Uterus (tissue), 2 donors: ENCODE measurements at regions not wholly inside any gene's neighbourhood (a gene's known extent, or its start where the extent isn't known, plus 50 kb on each side); places are given as distances from the start of the nearest gene placed in this dataset.

Experiments used
- POLR2A ChIP-seq, 2 donors: fragments of 450-650 bp; IDR thresholded peaks; one replicate each; pipeline ENCODE4 v1.6.1; 2016; ENCODE audit warnings: antibody characterized with exemption in 2 of 2, mild to moderate bottlenecking in 1 of 2, moderate library complexity in 1 of 2
- TF ChIP-seq, protein P1 (sequence below), 4 experiments: fragments of 200-600 bp in 2 of 4; fragments of 450-650 bp in 2 of 4; sonication (generic) in 2 of 4; IDR thresholded peaks; one replicate each; pipeline ENCODE4 v1.5.1; 2016 to 2019; ENCODE audit warnings: antibody characterized with exemption in 4 of 4, mild to moderate bottlenecking in 2 of 4, moderate library complexity in 1 of 4

- TF ChIP-seq, protein P1, sequence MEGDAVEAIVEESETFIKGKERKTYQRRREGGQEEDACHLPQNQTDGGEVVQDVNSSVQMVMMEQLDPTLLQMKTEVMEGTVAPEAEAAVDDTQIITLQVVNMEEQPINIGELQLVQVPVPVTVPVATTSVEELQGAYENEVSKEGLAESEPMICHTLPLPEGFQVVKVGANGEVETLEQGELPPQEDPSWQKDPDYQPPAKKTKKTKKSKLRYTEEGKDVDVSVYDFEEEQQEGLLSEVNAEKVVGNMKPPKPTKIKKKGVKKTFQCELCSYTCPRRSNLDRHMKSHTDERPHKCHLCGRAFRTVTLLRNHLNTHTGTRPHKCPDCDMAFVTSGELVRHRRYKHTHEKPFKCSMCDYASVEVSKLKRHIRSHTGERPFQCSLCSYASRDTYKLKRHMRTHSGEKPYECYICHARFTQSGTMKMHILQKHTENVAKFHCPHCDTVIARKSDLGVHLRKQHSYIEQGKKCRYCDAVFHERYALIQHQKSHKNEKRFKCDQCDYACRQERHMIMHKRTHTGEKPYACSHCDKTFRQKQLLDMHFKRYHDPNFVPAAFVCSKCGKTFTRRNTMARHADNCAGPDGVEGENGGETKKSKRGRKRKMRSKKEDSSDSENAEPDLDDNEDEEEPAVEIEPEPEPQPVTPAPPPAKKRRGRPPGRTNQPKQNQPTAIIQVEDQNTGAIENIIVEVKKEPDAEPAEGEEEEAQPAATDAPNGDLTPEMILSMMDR (IDR thresholded peaks at IDR 0.05) = no peak
- TF ChIP-seq POLR2A (IDR thresholded peaks at IDR 0.05) = no peak
These were observed 181.2 kb upstream of the FOXQ1 start for GRCh38 chr6:1130709-1131108.
